Activated naive CD8-positive, alpha-beta T cell treated with anti-CD3 and anti-CD28 coated beads for 36 hours (primary cell): ENCODE measurements at regions not wholly inside any gene's neighbourhood (a gene's known extent, or its start where the extent isn't known, plus 50 kb on each side); places are given as distances from the start of the nearest gene placed in this dataset.

ENCODE experiments used
- DNase-seq: peaks from one replicate; pipeline ENCODE4 v3.0.0; 2021
- H3K27ac Mint-ChIP-seq: one replicate; pipeline ENCODE4 v1.8.0; 2022; ENCODE audit warnings: mild to moderate bottlenecking, moderate library complexity, mixed read lengths
- H3K27me3 Mint-ChIP-seq: one replicate; pipeline ENCODE4 v1.8.0; 2022; ENCODE audit warnings: mild to moderate bottlenecking, mixed read lengths
- H3K36me3 Mint-ChIP-seq: one replicate; pipeline ENCODE4 v1.8.0; 2021; ENCODE audit warnings: mild to moderate bottlenecking, mixed read lengths
- H3K4me1 Mint-ChIP-seq: one replicate; pipeline ENCODE4 v1.8.0; 2021; ENCODE audit warnings: mixed read lengths
- H3K4me3 Mint-ChIP-seq: one replicate; pipeline ENCODE4 v1.8.0; 2022; ENCODE audit warnings: mild to moderate bottlenecking, moderate library complexity, mixed read lengths
- H3K9me3 Mint-ChIP-seq: one replicate; pipeline ENCODE4 v1.8.0; 2022; ENCODE audit warnings: mixed read lengths

- no peaks in the 10 kb centered on the region for H3K36me3 Mint-ChIP-seq
Observed at GRCh38 chr1:98325646-98326440, 335.7 kb upstream of the SNX7 start.

DNA sequence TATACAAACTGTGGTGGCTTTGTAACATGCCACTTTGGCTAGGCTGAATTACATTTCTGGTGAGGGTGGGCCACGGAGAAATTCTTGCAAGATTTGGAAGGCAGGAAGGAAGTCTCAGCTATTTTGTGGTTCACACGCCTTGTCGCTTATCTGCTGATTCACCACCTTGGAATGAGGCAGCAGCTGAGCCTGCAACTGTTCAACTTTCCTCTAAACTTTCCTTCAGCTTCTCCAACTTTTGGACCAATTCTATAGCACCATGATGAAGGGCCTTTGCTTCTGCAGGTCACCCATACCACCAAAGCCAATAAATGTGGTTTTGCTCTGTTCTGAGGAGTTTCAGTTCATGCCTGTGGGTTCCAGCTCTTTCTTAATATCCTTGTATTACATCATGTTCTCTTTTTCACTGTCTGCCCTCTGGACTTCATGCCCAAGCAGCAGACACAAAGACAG is 337.6 kb upstream of the SNX7 start:
- H3K27ac Mint-ChIP-seq: no peak overlapping the region

More at GRCh38 chr1:98325646-98326440, 335.7 kb upstream of the SNX7 start:
- Mint-ChIP-seq H3K9me3 (no peaks in the 10 kb centered on the region), H3K27ac (no peak overlapping the region), H3K4me1 (peaks cover 9% of the 10 kb centered on the region), H3K27me3 (peaks cover 4% of the 10 kb centered on the region), H3K4me3 (no peak overlapping the region)
- DNase-seq: no peak

DNA sequence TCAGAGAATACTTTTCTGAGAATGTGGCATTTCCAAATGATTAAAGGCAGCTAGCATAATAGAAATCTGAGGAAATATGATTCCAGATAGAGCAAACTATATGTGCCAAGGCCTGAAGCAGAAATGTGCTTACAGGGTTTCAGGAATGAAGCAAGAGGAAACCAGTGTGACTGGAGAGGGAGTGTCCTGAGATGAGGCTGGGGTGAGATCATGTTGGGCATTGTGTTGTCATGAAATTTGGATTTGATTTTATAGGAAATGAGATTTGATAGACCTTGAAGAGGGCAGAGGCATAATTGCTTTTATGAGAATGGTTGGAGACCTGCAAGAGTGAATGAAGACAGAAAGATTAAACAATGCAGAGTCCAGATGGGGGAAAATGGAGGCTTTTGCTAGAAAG is 338.1 kb upstream of the SNX7 start:
- Mint-ChIP-seq H3K9me3 (no peaks in the 10 kb centered on the region), H3K36me3 (no peaks in the 10 kb centered on the region), H3K27me3 (peaks cover 4% of the 10 kb centered on the region), H3K27ac (no peak overlapping the region), H3K4me3 (no peak overlapping the region), H3K4me1 (peaks cover 9% of the 10 kb centered on the region)
- DNase-seq: no peak

More for the DNA sequence above, 337.6 kb upstream of the SNX7 start:
- no peak for DNase-seq
- Mint-ChIP-seq H3K36me3 (no peaks in the 10 kb centered on the region), H3K4me1 (peaks cover 9% of the 10 kb centered on the region), H3K27me3 (peaks cover 4% of the 10 kb centered on the region), H3K9me3 (no peaks in the 10 kb centered on the region), H3K4me3 (no peak overlapping the region)

GRCh38 chr1:98322966-98323365 is 338.6 kb upstream of the SNX7 start:
- no peak for DNase-seq
- no peaks in the 10 kb centered on the region for H3K36me3 Mint-ChIP-seq
- H3K4me3 Mint-ChIP-seq: no peak overlapping the region
- peaks cover 9% of the 10 kb centered on the region for H3K4me1 Mint-ChIP-seq
- H3K9me3 Mint-ChIP-seq: no peaks in the 10 kb centered on the region
- H3K27ac Mint-ChIP-seq: no peak overlapping the region
- peaks cover 4% of the 10 kb centered on the region for H3K27me3 Mint-ChIP-seq

- no peak overlapping the region for H3K27ac Mint-ChIP-seq
- H3K27me3 Mint-ChIP-seq: peaks cover 4% of the 10 kb centered on the region
- no peak overlapping the region for H3K4me3 Mint-ChIP-seq
- no peaks in the 10 kb centered on the region for H3K9me3 Mint-ChIP-seq
- no peaks in the 10 kb centered on the region for H3K36me3 Mint-ChIP-seq
- no peak for DNase-seq
- peaks cover 9% of the 10 kb centered on the region for H3K4me1 Mint-ChIP-seq
Observed at GRCh38 chr1:98322086-98322485, 339.4 kb upstream of the SNX7 start.

DNA sequence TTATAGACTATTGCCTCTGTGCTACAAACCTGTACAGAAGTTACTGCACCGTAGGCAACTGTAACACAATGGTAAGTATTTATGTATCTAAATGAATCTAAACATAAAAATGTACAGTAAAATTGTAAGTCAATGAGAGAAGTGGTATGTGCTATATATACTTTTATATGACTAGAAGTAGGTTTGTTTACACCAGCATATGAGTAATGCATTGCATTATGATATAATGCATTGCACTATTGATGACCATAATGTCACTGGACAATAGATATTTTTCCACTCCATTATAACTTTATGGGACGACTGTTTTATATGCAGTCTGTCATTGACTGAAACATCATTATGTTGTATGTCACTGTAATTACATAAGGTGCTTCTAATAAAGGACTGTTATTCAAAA is 340.3 kb upstream of the SNX7 start:
- Mint-ChIP-seq H3K4me3 (no peak overlapping the region), H3K27ac (no peak overlapping the region), H3K36me3 (no peaks in the 10 kb centered on the region), H3K9me3 (no peaks in the 10 kb centered on the region), H3K4me1 (peaks cover 9% of the 10 kb centered on the region), H3K27me3 (peaks cover 4% of the 10 kb centered on the region)
- DNase-seq: no peak

GRCh38 chr1:98316286-98316905 is 345.1 kb upstream of the SNX7 start:
- no peak overlapping the region for H3K27ac Mint-ChIP-seq
- H3K27me3 Mint-ChIP-seq: no peaks in the 10 kb centered on the region
- DNase-seq: no peak
- H3K9me3 Mint-ChIP-seq: no peaks in the 10 kb centered on the region
- no peaks in the 10 kb centered on the region for H3K36me3 Mint-ChIP-seq
- no peaks in the 10 kb centered on the region for H3K4me1 Mint-ChIP-seq
- no peak overlapping the region for H3K4me3 Mint-ChIP-seq

GRCh38 chr1:98315309-98315708 is 346.2 kb upstream of the SNX7 start:
- no peak for DNase-seq
- no peaks in the 10 kb centered on the region for H3K36me3 Mint-ChIP-seq
- H3K4me3 Mint-ChIP-seq: no peak overlapping the region
- H3K27me3 Mint-ChIP-seq: no peaks in the 10 kb centered on the region
- H3K9me3 Mint-ChIP-seq: no peaks in the 10 kb centered on the region
- H3K27ac Mint-ChIP-seq: no peak overlapping the region
- H3K4me1 Mint-ChIP-seq: no peaks in the 10 kb centered on the region

DNA sequence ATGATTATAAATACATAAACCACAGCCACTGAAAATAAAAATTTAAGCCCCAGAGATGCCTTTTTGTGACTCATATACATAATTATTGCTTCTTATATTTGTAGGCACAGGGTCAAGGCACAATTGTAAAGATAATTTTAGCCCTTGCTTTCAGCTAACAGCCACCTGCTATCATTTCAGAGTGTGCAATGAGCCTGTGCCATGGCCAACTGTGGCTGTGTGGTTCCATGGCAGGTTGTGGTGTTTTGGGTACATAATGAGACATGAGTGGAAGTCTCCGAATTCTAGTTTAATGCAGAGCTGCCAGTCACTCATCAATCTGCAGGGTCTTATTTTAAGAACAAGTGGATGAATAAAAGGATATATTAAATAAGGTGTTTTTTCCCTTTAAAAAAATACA is 346.9 kb upstream of the SNX7 start:
- no peaks in the 10 kb centered on the region for H3K36me3 Mint-ChIP-seq
- no peaks in the 10 kb centered on the region for H3K27me3 Mint-ChIP-seq
- H3K27ac Mint-ChIP-seq: no peak overlapping the region
- DNase-seq: no peak
- no peak overlapping the region for H3K4me3 Mint-ChIP-seq
- H3K4me1 Mint-ChIP-seq: no peaks in the 10 kb centered on the region
- H3K9me3 Mint-ChIP-seq: no peaks in the 10 kb centered on the region

DNA sequence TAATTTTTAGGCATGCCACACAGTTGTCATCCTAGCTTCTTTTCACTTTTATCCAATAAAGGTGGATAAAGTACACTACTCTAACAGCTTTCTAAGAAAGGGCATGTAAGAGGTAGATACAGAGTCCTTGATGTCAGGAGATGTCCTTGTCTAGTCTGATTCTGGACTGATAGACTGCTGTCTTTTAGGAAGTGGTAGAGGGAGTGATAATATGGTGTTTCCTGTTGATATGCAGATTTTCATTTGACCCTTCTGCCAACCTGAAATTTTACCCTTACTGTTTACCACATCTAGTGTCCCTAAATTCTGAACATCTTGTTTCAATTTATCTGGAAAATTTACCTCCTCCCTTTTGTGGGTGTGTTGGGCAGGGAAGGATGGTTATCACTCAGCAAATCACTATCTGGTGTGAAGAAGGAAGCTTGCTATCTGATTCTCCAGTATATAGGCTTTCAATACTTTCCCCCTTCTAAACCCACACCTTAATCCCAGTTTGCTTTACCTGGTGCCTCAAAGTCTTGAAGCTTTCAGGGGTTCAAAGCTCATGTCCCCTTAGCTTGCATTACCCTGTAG is 354.9 kb upstream of the SNX7 start:
- Mint-ChIP-seq H3K4me3 (no peak overlapping the region), H3K9me3 (no peaks in the 10 kb centered on the region)

GRCh38 chr1:98305362-98305761 is 356.2 kb upstream of the SNX7 start:
- H3K27ac Mint-ChIP-seq: no peak overlapping the region
- no peak for DNase-seq
- H3K9me3 Mint-ChIP-seq: no peaks in the 10 kb centered on the region
- no peaks in the 10 kb centered on the region for H3K4me1 Mint-ChIP-seq
- no peaks in the 10 kb centered on the region for H3K36me3 Mint-ChIP-seq
- no peak overlapping the region for H3K4me3 Mint-ChIP-seq
- H3K27me3 Mint-ChIP-seq: no peaks in the 10 kb centered on the region

More for the DNA sequence above, 354.9 kb upstream of the SNX7 start:
- no peaks in the 10 kb centered on the region for H3K36me3 Mint-ChIP-seq
- DNase-seq: no peak
- H3K4me1 Mint-ChIP-seq: no peaks in the 10 kb centered on the region
- H3K27me3 Mint-ChIP-seq: no peaks in the 10 kb centered on the region
- no peak overlapping the region for H3K27ac Mint-ChIP-seq

DNA sequence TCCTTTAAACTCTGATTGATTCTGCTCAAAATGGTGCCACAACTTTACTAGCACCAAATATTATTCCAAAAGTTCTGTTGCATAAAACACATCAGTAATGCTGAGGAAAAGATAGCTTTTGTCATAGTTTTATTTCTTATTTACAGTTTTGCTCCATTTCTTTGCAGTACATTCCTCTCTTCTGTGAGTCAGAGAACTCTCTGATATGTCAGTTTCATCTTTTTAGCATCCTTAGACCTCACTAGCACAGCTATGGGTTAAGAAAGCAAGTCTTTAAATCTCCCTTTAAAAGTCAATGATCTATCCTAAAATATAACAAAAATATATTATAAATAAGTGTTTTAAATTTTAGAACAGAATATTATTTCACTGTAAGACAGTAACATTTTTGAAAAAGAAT is 356.6 kb upstream of the SNX7 start:
- no peaks in the 10 kb centered on the region for H3K36me3 Mint-ChIP-seq
- no peaks in the 10 kb centered on the region for H3K9me3 Mint-ChIP-seq
- DNase-seq: no peak
- H3K27ac Mint-ChIP-seq: no peak overlapping the region
- H3K4me1 Mint-ChIP-seq: no peaks in the 10 kb centered on the region
- no peak overlapping the region for H3K4me3 Mint-ChIP-seq
- H3K27me3 Mint-ChIP-seq: no peaks in the 10 kb centered on the region

GRCh38 chr1:98299861-98300260 is 361.7 kb upstream of the SNX7 start:
- Mint-ChIP-seq H3K4me1 (no peaks in the 10 kb centered on the region), H3K9me3 (no peaks in the 10 kb centered on the region), H3K27ac (no peak overlapping the region), H3K4me3 (no peak overlapping the region), H3K36me3 (no peaks in the 10 kb centered on the region), H3K27me3 (no peaks in the 10 kb centered on the region)
- no peak for DNase-seq

DNA sequence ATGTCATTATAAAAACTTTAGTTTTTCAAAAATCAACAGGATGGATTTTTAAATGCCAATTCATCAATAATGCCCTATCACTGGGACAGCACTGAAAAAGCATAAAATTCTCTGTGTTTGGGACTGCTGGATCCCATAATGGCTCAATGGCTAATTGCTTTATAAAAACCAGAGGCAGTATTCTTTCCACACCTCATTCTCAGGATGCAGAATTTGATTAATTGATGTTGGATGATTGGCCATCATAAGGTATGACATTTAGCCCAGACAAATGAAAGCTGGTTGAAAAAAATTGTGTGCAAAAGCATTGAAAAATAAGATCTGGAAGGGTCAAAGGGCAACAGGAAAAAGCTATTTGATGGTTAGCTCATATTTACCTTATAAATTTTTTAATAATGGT is 362.2 kb upstream of the SNX7 start:
- H3K4me3 Mint-ChIP-seq: no peak overlapping the region
- no peaks in the 10 kb centered on the region for H3K4me1 Mint-ChIP-seq
- H3K27me3 Mint-ChIP-seq: no peaks in the 10 kb centered on the region
- H3K27ac Mint-ChIP-seq: no peak overlapping the region
- H3K36me3 Mint-ChIP-seq: no peaks in the 10 kb centered on the region
- no peaks in the 10 kb centered on the region for H3K9me3 Mint-ChIP-seq
- no peak for DNase-seq

DNA sequence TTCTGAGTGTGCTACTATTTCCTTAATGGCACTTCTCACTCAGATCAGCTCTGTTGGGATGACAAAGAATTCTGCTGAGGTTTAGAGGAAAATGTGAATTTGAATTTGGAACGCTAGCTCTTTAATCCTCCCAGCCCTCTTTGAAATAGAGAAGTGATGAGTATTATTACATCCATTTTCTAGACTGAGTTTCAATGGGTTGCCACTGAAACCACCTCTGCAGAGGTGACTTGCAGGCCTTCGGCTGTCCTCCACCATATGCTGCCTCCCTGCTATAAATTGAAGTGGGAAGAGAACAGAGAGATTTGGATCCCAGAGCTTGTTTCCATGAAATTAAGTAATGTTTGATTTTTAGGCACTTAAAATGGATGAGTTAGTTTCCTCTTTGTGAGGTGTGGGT is 363.2 kb upstream of the SNX7 start:
- no peaks in the 10 kb centered on the region for H3K9me3 Mint-ChIP-seq
- H3K27me3 Mint-ChIP-seq: no peaks in the 10 kb centered on the region
- DNase-seq: no peak
- no peaks in the 10 kb centered on the region for H3K36me3 Mint-ChIP-seq
- H3K4me3 Mint-ChIP-seq: no peak overlapping the region
- H3K27ac Mint-ChIP-seq: no peak overlapping the region
- no peaks in the 10 kb centered on the region for H3K4me1 Mint-ChIP-seq

DNA sequence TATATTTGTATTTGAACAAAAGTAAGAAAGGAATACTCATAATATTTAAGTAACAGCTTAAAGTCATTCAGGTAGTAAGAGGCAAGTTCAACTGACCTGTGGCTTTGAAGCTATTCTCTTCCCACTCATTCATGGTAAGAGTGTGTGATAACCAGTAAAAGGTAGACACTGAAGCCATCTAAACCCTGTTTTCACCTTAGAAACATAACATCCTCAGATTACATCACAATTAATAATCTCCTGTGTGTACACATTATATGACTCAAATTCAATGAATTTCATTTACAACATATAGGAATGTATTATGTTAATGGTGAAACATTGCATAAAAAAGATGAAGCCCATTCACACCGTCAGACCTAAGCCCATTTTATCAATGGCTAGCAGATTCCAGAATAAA is 364.8 kb upstream of the SNX7 start:
- H3K36me3 Mint-ChIP-seq: no peaks in the 10 kb centered on the region
- H3K9me3 Mint-ChIP-seq: no peaks in the 10 kb centered on the region
- DNase-seq: no peak
- no peak overlapping the region for H3K27ac Mint-ChIP-seq
- H3K4me3 Mint-ChIP-seq: no peak overlapping the region
- no peaks in the 10 kb centered on the region for H3K27me3 Mint-ChIP-seq
- H3K4me1 Mint-ChIP-seq: no peaks in the 10 kb centered on the region
